HG03175 (cell line): ENCODE measurements at regions not wholly inside any gene's neighbourhood (a gene's known extent, or its start where the extent isn't known, plus 50 kb on each side); places are given as distances from the start of the nearest gene placed in this dataset.
"Not testable (repeated sequence)": the region's sequence is repeated elsewhere in the genome, so short reads cannot be mapped to it uniquely, and the experiment has no call there.

Experiments used
- ATAC-seq: cut with Tn5 transposase; IDR thresholded peaks from one replicate; pipeline ENCODE4 v1.9.1; 2021; ENCODE audit warnings: mild to moderate bottlenecking, moderate library complexity; ENCODE audit not compliant: unreplicated experiment

DNA sequence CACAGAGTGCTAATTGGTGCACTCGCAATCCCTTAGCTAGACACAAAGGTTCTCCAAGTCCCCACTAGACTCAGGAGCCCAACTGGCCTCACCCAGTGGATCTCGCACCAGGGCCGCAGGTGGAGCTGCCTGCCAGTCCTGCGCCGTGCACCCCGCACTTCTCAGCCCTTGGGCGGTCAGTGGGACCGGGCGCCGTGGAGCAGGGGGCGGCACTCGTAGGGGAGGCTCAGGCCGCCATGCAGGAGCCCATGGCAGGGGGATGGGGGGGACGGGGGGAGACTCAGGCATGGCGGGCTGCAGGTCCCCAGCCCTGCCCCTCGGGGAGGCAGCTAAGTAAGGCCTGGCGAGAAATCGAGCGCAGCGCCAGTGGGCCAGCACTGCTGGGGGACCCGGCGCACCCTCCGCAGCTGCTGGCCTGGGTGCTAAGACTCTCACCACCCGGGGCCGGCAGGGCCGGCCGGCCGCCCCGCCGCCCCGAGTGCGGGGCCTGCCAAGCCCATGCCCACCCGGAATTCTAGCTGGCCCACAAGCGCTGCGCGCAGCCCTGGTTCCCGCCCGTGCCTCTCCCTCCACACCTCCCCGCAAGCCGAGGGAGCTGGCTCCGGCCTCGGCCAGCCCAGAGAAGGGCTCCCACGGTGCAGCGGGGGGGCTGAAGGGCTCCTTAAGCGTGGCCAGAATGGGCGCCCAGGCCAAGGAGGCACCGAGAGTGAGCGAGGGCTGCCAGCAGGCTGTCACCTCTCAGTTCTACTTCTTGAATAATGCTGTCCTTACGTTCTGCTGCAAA, 258.2 kb downstream of the GALC start:
- ATAC-seq, result not testable (repeated sequence)

DNA sequence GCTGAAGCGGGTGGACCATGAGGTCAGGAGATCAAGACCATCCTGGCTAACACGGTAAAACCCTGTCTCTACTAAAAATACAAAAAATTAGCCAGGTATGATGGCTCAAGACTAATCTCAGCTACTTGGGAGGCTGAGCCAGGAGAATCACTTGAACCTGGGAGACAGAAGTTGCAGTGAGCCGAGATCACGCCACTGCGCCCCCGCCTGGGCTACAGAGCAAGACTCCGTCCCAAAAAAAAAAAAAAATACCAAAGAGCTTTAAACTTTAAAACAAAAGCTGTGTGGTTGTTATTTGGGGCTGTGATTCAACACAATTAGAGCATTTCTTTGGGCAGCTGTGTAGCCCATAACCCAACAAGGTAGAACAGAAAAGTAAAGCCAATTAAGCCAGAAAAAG, 259.9 kb downstream of the GALC start:
- not testable (repeated sequence) for ATAC-seq

DNA sequence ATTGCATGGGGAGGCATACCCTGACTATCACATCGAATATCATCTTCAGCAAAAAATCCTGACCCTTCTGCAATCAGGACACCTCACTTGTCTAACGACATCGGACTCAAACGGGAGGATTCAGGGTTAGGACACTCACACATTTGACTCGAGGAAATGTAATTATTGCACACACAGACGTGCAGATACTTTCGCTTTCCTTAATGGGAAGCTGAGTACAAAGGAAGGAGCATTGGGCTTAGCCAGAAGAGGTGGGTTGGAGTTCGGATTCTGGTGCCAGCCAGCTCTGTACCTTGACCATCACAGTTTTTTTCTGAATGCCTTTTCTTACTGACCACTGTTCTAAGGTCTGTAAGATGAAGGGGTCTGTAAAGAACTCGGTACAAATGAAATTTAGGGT, 260.4 kb downstream of the GALC start:
- no peak for ATAC-seq

DNA sequence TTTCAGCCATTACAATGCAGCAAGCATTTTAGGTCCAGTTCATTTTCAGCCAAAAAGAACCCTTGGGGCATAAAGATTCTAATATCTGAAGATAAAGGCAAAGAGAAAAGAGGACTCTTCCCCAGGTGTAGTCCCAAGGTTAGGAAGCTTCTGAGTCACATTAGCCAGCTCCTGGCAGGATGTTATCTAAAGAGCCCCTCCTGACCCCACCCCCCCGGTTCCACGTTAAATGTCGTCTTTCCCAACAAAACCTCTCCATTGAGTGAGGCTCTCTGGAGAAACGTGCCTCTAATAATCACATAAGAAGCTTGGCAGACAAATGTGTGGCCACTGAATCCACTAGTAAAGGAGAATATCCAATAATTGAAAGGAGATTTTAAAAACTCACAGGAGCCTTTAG, 267.7 kb downstream of the GALC start:
- ATAC-seq, result no peak

DNA sequence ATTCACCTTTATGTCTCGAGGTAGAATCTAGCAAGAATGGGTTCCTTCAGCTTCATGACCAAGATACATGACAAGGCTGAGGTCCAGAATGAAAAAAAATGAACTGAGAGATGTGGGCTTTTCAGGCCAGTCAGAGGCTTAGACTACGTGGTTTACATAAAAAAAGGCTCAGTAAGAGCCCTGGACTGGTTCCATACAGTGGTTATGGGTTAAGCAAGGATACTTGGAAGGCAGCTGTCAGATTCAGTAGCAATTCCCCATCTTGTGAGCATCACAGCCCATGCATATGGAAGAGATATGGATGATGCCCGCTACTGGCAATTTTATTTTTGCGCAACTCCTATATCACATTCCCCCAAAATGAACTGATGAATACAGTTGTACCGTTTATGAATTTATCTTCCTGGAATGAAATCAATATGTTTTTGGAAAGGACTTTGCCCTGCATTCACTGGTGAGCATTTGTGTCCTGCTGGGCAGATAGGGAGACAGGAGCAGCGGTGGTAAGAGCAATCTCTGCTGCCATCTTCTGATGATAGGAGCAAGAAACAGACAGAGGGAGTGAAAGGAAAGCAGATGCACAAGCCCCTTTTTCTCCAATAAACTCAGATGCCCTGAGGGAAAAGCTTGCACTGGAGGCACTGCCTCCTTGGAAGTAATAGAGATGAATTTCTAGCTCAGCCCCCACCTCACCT, 280.4 kb downstream of the GALC start:
- ATAC-seq, result no peak

DNA sequence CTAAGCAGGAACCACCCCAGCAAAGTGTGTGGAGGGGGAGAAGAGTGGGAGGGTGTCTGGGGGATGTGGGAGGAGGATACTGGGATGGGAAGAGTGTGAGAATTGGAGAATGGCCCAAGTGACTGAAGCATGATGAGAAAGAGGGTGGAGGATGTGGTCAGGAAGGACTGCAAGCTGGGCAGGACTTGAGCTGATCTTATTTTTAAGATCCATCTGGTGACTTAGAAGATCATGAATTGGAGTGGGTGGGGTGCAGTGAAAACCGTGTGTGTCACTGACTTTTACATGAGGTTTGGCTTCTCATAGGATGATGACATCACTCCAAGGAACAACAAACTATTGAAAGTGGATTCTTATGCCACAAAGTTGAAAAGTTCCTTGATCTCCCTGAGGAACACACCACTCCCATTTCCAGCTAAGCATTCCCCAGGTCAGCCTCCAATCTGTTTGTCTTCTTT, 287.5 kb downstream of the GALC start:
- no peak for ATAC-seq

DNA sequence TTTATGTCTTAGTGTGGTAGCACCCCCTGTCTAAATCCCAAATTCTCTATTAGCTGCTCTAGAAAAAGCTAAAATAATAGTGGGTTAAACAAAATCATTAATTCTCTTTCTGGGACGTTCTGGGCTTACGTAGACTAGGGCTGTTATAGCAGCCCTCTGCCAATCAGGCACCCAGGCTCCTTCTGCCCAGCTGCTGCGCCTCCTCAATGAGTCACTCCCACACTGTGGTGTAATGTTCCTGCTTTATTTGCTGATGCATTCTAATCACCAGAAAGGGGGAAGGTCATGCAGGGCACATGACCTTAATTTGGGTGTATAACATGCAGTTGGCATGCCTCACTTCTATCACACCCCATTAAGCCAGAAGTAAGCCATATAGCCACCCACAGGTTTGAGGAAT, 294.5 kb downstream of the GALC start:
- no peak for ATAC-seq

DNA sequence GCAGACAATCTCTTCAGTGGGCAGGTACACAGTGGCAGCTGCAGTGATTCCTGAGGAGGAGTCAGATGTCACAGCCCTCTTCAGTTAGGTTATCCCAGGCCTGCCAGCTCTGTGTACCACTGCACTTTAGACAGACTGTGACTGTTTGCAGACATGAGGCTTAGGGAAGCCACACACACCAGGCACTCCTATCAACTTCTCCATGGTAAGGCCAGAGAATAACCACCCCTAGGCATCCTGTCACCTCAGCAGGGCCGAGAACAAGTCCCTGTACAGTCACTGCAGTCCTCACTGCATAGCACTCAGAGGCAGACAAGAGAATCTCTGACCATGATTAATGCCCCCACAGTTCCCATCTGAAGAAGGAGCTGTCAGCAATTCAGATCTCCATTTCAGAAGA, 296.5 kb downstream of the GALC start:
- no peak for ATAC-seq

DNA sequence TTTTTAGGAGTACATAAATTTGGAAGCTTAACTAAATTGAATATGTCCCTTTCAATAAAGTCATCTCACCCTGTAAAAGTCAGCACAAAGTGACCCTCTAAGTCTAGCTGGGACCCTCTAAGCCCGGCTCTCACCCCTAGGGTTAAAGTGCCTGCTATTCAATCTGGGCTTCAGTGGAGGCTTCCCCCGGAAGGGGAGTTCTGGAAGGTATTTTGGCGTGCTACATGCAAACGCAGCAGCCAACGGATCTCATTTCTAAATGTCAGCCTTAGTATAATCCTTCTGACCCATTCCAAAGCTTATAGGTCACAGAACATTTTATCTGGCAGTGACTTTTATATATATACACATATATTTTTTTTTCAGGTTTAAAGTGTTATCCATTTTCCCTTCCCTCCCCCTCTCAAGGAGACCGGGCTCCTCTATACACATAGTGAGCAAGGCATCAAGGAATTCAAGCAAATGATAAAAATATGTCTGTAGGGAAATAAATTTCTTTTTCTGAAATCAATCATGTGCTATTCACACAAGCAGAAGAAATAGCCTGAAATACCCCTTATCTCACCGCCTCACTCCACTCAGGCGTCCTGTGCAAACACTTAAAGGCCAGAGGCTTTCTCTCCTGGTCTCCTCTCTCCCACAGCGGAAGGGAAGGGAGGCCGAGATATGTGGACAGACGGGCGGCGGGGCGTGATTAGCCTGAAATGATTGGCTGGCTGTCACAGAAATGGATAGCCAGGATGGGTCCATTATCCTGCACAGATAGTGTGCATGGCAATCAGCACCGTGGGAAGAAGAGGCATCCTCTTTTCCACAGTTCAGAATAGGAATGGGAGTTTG, 301.7 kb downstream of the GALC start:
- no peak for ATAC-seq

DNA sequence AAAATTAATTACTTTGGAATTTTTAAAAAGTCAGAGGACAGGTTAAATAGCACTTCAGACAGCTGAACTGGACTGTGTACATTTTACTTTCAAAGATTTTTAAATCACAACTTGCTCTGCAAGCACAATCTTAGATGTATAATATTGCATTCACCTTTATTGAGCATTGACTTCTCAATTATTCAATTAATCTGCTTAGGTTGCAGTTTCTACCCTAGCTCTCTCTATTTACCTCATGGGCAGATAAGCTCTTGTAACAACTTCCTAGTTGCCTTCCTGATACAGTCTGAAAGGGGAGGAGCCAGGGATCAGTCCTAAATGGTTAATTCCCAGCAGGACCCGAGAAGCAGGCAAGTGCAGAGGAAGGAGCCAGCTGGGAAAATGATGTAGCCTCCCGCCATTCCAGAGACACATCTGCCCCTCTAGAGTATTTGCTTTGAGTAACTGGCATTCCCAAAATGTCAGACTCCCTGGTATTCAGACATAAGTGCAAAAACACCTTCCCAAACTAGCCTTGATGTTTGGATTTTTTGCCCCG, 302.8 kb downstream of the GALC start:
- no peak for ATAC-seq

DNA sequence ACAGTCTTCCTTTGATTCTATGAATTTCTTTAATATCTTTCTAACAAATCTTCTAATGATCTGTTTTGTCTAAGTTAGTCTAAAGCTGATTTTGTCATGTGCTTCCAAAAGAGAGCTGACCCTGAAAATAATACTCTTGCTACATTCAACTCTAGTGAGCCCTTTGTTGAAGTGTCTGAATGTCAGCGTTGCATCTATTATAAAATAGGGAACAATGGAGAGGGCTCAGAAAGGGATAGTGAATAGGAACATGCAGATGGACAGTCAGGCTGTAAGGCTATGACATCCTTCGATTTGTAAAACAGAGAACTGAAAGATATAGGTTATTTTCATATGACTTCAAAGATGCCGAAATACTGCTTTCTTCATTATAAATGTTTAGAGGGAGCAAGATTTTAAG, 304.5 kb downstream of the GALC start:
- no peak for ATAC-seq

DNA sequence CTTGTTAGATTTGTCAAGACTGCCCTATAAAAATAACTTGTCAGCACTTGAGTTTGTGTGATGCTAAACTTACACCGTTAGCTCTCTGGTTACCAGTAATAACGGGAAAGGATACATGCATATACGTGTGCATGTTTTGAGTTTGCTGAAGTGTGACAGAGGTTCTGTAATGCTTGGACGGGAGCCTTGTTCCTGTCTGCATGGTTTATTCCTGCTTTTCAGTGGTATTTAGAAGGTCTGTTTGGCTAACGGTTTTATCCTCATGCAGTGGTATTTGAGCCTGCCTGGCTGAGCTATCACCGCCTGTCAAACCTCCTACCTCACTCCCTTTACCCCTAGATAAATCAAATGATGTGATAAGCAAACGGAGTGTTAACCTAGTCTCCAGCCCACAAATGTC, 305.6 kb downstream of the GALC start:
- ATAC-seq, result no peak

DNA sequence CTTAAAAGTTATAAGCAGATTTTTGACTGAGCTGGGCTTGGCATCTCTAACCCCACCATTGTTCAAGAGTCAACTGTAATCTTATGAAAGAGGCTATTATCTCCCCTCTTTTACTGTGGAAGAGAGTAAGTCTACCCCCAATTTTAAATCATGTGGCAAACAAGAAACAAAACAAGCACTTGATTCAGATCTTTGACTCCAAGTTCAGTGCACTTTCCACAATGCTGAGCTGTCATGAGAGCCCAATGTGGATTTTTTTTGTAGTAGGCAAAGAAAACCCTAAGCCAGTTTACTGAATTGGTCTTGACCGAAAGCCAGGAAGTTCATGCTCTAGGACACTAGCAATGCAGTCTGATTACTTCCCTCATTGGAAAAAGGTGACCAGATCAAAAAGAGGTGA, 306.2 kb downstream of the GALC start:
- no peak for ATAC-seq

DNA sequence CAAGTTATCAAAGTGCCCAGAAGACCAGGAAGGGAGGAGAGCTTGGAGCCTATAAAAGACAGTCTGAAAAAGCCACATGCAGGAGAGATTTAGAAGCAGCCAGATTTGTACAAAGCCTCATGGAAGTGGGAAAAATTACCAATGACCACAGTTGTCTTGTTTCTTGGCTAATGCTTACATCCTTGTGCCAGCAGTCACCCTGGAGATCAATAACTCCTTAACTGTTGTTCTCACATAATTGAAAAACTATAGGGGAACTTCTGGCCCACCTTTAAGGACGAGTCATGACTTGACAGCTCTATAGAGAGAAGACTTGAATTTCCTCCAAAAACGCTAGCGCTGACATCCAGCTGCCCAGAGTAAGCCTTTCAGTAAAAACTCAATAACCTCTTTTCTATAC, 313.1 kb downstream of the GALC start:
- no peak for ATAC-seq

DNA sequence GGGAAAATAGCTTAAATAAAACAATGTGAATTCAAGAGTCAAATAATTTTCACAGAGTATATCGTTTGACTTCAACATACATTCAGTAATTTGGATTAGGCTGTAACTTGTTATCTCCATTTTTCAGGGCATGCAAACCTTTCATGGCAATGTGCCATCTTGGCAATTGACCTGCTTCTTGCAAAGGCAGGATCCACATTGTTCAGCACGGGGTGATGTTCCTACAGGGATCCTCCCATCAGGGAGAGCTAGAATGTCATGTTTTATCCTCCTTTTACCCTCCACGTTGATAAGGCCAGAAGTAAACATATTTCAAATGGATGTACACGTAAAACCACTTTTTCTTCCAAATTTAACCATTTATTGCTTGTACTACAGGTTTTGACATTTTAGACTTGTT, 314.4 kb downstream of the GALC start:
- ATAC-seq, result no peak

DNA sequence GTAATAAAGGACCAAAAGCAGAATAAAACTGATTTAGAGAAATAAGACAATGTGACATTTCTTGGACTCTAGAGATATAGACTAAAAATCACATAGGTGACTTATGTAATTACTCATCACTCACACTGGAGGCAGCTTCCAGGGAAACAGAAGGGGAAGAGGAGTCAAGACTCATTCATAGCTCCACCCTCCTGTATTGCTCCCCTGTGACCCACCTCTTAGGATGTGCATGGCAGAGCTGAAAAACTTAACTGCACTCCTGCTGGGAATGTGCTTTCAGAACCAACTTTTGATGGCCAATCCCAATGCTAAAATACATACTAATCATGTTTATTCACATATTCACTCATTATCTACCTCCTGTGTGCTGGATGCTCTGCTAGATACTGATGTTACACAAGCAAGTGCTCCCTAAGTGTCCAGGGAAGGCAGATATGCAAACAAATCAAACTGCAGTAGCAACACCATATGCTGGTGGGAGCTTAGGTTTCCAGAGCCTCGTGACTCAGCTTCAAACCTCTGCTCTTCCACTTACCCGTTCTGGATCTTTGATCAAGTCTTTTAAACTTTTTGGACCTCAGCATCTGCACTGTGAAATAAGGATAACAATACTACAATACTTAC, 316.1 kb downstream of the GALC start:
- no peak for ATAC-seq

DNA sequence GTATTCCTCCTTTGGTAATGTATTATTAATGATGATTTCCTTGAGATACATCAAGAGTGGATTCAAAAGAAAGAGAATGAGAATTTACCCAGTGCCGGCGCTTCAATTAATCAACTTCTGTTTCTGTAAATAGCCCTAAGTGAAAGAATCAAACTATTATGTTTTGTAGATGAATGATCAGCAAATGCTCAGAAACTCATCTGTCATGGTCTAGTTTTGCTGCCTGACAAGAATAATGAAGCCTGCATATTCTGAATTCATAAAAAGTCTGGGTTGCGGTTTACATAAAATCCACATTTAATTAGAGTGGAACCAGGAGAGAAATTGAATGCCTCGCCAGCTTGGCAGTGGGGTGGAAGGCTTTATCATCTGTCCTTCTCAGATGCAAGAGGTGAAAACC, 325.3 kb downstream of the GALC start:
- no peak for ATAC-seq

DNA sequence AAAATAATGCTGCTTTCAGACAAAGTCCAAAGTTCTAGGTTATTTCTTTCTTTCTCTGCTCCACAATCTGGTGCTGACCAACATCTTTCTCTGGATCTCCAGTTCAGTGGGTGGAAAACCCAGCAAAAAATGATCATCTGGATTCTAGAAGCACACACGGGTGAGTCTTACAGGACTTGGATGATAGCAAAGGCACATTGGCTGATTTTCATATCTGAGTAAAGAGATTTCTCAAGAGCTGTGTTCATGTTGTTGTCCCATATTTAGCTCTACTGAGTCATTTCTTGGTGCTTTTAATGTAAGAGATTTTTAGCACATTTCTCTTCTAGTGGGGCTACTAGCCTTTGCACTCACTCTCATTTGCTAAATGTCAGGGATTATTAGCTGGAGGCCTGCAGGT, 336.7 kb downstream of the GALC start:
- no peak for ATAC-seq

DNA sequence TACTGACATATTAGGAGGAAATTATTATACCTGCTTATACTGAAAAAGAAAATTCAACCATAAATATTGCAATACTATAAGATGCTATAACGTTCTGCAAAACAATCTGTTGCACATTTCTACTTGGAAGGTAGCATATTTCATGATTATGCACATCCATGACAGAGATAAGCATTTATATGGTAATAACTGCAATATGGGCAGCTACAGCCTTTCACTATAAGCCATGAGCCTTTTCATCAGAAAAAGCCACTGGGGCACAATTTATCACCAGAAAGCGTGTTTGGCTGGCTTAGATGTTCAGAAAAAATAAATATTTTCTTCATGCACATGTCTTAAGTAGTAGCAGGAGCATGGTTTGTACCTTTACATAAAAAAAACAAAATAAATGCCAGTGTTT, 340.7 kb downstream of the GALC start:
- ATAC-seq, result no peak

DNA sequence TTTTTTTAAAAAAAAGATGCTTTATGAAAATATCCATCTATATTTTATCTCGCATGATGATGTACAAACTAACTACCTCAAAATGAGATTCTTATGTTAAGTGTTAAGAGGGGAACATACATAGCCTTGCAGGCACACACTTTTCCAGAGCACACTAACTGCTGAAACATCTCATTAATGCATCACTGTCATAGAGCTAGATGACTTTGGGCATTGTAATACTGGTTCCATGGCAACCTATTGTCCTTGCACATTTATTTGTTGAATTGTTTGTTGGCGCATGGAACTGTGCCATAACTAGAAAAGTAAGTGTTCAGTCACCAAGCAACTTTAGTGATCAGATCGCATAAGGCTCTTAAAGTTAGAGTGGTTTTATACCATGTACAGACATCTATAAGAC, 348.3 kb downstream of the GALC start:
- ATAC-seq, result no peak

DNA sequence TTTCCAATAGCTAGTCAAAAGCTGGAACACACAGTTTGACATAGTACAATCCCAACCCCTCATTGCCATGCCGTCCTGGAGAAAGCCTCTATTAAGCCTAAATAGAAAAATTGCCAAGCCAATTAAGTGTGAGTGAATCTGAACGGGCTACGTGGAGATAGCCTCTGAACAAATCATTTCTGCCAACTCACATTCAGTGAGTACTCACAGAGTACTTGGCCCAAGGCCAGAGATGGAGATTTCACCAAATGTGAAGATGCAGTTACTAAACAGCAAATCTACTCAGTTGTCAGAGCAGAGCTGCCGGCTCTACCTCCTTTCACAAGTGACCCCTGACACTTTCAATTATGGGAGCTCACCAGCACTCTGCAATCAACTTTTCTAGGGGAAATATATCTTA, 350.0 kb downstream of the GALC start:
- no peak for ATAC-seq
